ENCODE measurements at regions not wholly inside any gene's neighbourhood (a gene's known extent, or its start where the extent isn't known, plus 50 kb on each side); places are given as distances from the start of the nearest gene placed in this dataset.
"Not testable (repeated sequence)": the region's sequence is repeated elsewhere in the genome, so short reads cannot be mapped to it uniquely, and the experiment has no call there.

DNA sequence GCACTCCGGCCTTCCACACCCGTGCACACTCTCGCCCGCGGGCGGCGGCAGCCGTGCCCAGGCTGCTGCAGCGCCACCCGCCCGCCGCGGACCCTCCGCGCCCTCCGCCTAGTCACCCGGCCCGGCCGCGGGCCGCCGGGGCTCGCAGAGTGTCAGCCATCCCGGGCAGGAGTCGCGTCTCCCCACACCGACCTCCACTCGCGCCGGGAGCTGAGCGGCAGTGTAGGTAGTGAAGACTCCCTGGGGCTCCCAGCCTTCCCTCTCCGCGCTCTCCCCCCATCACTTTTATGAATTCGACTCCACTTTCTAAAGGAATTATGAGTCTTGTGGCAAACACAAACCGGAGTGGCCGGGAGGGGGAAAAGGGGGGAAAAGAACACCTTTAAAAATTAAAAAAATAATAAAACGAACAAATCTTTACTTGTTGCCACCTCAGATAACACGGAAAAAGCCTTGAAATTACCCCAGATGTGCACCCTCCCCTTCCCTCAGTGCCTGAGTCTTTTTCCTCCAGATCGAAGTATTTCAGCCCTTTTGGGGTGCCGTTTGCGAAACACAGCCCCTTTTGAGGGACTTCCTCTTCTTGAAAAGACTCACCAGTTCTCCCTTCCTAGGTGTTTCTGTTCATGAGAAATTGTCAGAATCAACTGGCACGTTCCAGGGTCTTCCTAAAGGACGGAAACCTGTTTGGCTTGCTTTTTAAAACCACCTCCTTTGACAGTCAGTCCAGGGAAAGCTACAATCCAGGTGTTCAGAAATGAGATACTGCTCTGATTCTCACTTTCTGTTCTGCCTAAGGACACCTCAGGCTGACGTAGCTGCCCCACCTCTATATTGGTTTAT lies 72.4 kb upstream of the NBPF8 start:
- not testable (repeated sequence) for TF ChIP-seq BRCA1 (IDR thresholded peaks at IDR 0.05; ENCODE audit: low read depth, low read length); CHD1 (IDR thresholded peaks at IDR 0.05; ENCODE audit: low read depth, low read length); RAD21 (IDR thresholded peaks at IDR 0.05; ENCODE audit: insufficient read depth, low read depth, low read length); EZH2 (IDR thresholded peaks at IDR 0.05; ENCODE audit: borderline replicate concordance, control insufficient read depth, low read depth, low read length); GABPA (IDR thresholded peaks at IDR 0.05; ENCODE audit: low read depth); TAF1 (IDR thresholded peaks at IDR 0.05; ENCODE audit: borderline replicate concordance, low read depth, low read length); NRF1 (conservative IDR thresholded peaks at IDR 0.05; ENCODE audit: low read depth, low read length); NFIC (IDR thresholded peaks at IDR 0.05; ENCODE audit: low read depth, low read length)
- TF ChIP-seq, protein P1, sequence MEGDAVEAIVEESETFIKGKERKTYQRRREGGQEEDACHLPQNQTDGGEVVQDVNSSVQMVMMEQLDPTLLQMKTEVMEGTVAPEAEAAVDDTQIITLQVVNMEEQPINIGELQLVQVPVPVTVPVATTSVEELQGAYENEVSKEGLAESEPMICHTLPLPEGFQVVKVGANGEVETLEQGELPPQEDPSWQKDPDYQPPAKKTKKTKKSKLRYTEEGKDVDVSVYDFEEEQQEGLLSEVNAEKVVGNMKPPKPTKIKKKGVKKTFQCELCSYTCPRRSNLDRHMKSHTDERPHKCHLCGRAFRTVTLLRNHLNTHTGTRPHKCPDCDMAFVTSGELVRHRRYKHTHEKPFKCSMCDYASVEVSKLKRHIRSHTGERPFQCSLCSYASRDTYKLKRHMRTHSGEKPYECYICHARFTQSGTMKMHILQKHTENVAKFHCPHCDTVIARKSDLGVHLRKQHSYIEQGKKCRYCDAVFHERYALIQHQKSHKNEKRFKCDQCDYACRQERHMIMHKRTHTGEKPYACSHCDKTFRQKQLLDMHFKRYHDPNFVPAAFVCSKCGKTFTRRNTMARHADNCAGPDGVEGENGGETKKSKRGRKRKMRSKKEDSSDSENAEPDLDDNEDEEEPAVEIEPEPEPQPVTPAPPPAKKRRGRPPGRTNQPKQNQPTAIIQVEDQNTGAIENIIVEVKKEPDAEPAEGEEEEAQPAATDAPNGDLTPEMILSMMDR (IDR thresholded peaks at IDR 0.05 in 2 of 3, conservative IDR thresholded peaks at IDR 0.05 in 1 of 3; ENCODE audit: control insufficient read depth in 2 of 3, extremely low read depth in 1 of 3, insufficient read depth in 1 of 3, low read depth in 3 of 3, low read length in 3 of 3): not testable (repeated sequence)
- TF ChIP-seq, protein P2, sequence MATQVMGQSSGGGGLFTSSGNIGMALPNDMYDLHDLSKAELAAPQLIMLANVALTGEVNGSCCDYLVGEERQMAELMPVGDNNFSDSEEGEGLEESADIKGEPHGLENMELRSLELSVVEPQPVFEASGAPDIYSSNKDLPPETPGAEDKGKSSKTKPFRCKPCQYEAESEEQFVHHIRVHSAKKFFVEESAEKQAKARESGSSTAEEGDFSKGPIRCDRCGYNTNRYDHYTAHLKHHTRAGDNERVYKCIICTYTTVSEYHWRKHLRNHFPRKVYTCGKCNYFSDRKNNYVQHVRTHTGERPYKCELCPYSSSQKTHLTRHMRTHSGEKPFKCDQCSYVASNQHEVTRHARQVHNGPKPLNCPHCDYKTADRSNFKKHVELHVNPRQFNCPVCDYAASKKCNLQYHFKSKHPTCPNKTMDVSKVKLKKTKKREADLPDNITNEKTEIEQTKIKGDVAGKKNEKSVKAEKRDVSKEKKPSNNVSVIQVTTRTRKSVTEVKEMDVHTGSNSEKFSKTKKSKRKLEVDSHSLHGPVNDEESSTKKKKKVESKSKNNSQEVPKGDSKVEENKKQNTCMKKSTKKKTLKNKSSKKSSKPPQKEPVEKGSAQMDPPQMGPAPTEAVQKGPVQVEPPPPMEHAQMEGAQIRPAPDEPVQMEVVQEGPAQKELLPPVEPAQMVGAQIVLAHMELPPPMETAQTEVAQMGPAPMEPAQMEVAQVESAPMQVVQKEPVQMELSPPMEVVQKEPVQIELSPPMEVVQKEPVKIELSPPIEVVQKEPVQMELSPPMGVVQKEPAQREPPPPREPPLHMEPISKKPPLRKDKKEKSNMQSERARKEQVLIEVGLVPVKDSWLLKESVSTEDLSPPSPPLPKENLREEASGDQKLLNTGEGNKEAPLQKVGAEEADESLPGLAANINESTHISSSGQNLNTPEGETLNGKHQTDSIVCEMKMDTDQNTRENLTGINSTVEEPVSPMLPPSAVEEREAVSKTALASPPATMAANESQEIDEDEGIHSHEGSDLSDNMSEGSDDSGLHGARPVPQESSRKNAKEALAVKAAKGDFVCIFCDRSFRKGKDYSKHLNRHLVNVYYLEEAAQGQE (IDR thresholded peaks at IDR 0.05; ENCODE audit: low read depth, low read length): not testable (repeated sequence)
- TF ChIP-seq, protein P3, sequence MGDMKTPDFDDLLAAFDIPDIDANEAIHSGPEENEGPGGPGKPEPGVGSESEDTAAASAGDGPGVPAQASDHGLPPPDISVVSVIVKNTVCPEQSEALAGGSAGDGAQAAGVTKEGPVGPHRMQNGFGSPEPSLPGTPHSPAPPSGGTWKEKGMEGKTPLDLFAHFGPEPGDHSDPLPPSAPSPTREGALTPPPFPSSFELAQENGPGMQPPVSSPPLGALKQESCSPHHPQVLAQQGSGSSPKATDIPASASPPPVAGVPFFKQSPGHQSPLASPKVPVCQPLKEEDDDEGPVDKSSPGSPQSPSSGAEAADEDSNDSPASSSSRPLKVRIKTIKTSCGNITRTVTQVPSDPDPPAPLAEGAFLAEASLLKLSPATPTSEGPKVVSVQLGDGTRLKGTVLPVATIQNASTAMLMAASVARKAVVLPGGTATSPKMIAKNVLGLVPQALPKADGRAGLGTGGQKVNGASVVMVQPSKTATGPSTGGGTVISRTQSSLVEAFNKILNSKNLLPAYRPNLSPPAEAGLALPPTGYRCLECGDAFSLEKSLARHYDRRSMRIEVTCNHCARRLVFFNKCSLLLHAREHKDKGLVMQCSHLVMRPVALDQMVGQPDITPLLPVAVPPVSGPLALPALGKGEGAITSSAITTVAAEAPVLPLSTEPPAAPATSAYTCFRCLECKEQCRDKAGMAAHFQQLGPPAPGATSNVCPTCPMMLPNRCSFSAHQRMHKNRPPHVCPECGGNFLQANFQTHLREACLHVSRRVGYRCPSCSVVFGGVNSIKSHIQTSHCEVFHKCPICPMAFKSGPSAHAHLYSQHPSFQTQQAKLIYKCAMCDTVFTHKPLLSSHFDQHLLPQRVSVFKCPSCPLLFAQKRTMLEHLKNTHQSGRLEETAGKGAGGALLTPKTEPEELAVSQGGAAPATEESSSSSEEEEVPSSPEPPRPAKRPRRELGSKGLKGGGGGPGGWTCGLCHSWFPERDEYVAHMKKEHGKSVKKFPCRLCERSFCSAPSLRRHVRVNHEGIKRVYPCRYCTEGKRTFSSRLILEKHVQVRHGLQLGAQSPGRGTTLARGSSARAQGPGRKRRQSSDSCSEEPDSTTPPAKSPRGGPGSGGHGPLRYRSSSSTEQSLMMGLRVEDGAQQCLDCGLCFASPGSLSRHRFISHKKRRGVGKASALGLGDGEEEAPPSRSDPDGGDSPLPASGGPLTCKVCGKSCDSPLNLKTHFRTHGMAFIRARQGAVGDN (IDR thresholded peaks at IDR 0.05): not testable (repeated sequence)
